Activated T-cell treated with anti-CD3 and anti-CD28 coated beads for 48 hours (primary cell): ENCODE measurements at regions not wholly inside any gene's neighbourhood (a gene's known extent, or its start where the extent isn't known, plus 50 kb on each side); places are given as distances from the start of the nearest gene placed in this dataset.

ENCODE experiments used
- DNase-seq: peaks from one replicate; pipeline ENCODE4 v3.0.0-alpha.2; 2020; ENCODE audit warnings: low read depth

- DNase-seq: no peak
Observed at GRCh38 chr9:99366183-99366582, 144.1 kb downstream of the SEC61B start.

GRCh38 chr9:99366621-99367020, 144.5 kb downstream of the SEC61B start:
- DNase-seq: no peak

GRCh38 chr9:99368341-99369326, 146.6 kb downstream of the SEC61B start:
- DNase-seq: no peak

GRCh38 chr9:99369327-99369722, 147.2 kb downstream of the SEC61B start:
- DNase-seq: no peak

- DNase-seq: no peak
Observed at GRCh38 chr9:99370376-99370775, 148.3 kb downstream of the SEC61B start.

GRCh38 chr9:99371376-99371775, 149.3 kb downstream of the SEC61B start:
- DNase-seq: no peak

- DNase-seq: no peak
Observed at GRCh38 chr9:99373912-99374311, 151.8 kb downstream of the SEC61B start.

- DNase-seq: no peak
Observed at GRCh38 chr9:99374793-99375192, 152.7 kb downstream of the SEC61B start.

GRCh38 chr9:99375481-99375880, 153.4 kb downstream of the SEC61B start:
- no peak for DNase-seq

GRCh38 chr9:99377790-99378775, 156.0 kb downstream of the SEC61B start:
- no peak for DNase-seq

GRCh38 chr9:99383536-99383935, 161.5 kb downstream of the SEC61B start:
- DNase-seq: no peak

GRCh38 chr9:99385215-99385614, 163.1 kb downstream of the SEC61B start:
- no peak for DNase-seq

- DNase-seq: no peak
Observed at GRCh38 chr9:99385814-99386279, 163.8 kb downstream of the SEC61B start.

GRCh38 chr9:99387431-99387830, 165.3 kb downstream of the SEC61B start:
- DNase-seq: no peak

- DNase-seq: no peak
Observed at GRCh38 chr9:99389087-99390033, 167.3 kb downstream of the SEC61B start.

GRCh38 chr9:99391937-99392594, 170.0 kb downstream of the SEC61B start:
- no peak for DNase-seq

GRCh38 chr9:99392986-99393385, 170.9 kb downstream of the SEC61B start:
- DNase-seq: no peak

GRCh38 chr9:99393993-99394392, 171.9 kb downstream of the SEC61B start:
- no peak for DNase-seq

GRCh38 chr9:99398241-99398640, 176.2 kb downstream of the SEC61B start:
- no peak for DNase-seq

- no peak for DNase-seq
Observed at GRCh38 chr9:99399474-99399873, 177.4 kb downstream of the SEC61B start.
